Fibroblast of lung (primary cell): ENCODE measurements at regions not wholly inside any gene's neighbourhood (a gene's known extent, or its start where the extent isn't known, plus 50 kb on each side); places are given as distances from the start of the nearest gene placed in this dataset.

Source experiments
- DNase-seq, 2 donors: peaks; one replicate each; pipeline versions ENCODE4 v3.0.0 to v3.0.0-alpha.2; 2010; ENCODE audit warnings: low read depth in 2 of 2
- H2AFZ ChIP-seq: 2 replicates; pipeline ENCODE4 v1.5.1; 2012; ENCODE audit warnings: low read length, control low read depth, inconsistent platforms
- H3K27ac ChIP-seq: 2 replicates; pipeline ENCODE4 v1.5.1; 2011; ENCODE audit warnings: low read length, control low read depth; ENCODE audit not compliant: insufficient read depth
- H3K27me3 ChIP-seq: 2 replicates; pipeline ENCODE4 v1.5.1; 2011; ENCODE audit warnings: mild to moderate bottlenecking, low read length; ENCODE audit not compliant: control insufficient read depth, insufficient read depth
- H3K36me3 ChIP-seq: 2 replicates; pipeline ENCODE4 v1.5.1; 2011; ENCODE audit warnings: low read length; ENCODE audit not compliant: control insufficient read depth, insufficient read depth
- H3K4me1 ChIP-seq: 2 replicates; pipeline ENCODE4 v1.5.1; 2011; ENCODE audit warnings: low read length; ENCODE audit not compliant: control insufficient read depth, insufficient read depth; ENCODE audit errors: extremely low read depth
- H3K4me2 ChIP-seq: 2 replicates; pipeline ENCODE4 v1.5.1; 2011; ENCODE audit warnings: low read length, control low read depth; ENCODE audit not compliant: insufficient read depth; ENCODE audit errors: extremely low read depth
- H3K4me3 ChIP-seq, 4 experiments: fragments of 200-600 bp in 1 of 4; sonication (generic) in 1 of 4; replicated peaks in 1 of 4; 2 replicates each; pipeline ENCODE4 v1.5.1; 2011 to 2016; ENCODE audit warnings: low read length in 4 of 4, low read depth in 3 of 4, mild to moderate bottlenecking in 3 of 4, control low read depth in 2 of 4, inconsistent platforms in 1 of 4, mixed read lengths in 1 of 4; ENCODE audit not compliant: insufficient read depth in 1 of 4; ENCODE audit errors: control extremely low read depth in 1 of 4
- H3K79me2 ChIP-seq: 2 replicates; pipeline ENCODE4 v1.5.1; 2012; ENCODE audit warnings: mild to moderate bottlenecking, low read length, inconsistent platforms; ENCODE audit not compliant: control insufficient read depth, insufficient read depth
- H3K9ac ChIP-seq: 2 replicates; pipeline ENCODE4 v1.5.1; 2011; ENCODE audit warnings: mild to moderate bottlenecking, low read length, control low read depth; ENCODE audit not compliant: insufficient read depth
- H3K9me3 ChIP-seq: 2 replicates; pipeline ENCODE4 v1.5.1; 2012; ENCODE audit warnings: low read depth, low read length; ENCODE audit not compliant: control insufficient read depth, insufficient read depth
- H4K20me1 ChIP-seq: 2 replicates; pipeline ENCODE4 v1.5.1; 2011; ENCODE audit warnings: low read length; ENCODE audit not compliant: control insufficient read depth, insufficient read depth; ENCODE audit errors: extremely low read depth
- EZH2 ChIP-seq: IDR thresholded peaks from 2 replicates; pipeline ENCODE4 v1.5.1; 2012; ENCODE audit warnings: low read length, control low read depth, mild to moderate bottlenecking; ENCODE audit errors: missing control alignments
- TF ChIP-seq, protein P1 (sequence below), 2 donors: IDR thresholded peaks in 1 of 2; conservative IDR thresholded peaks in 1 of 2; 1 replicate in 1 of 2; 2 replicates in 1 of 2; pipeline ENCODE4 v1.5.1; 2011 to 2012; ENCODE audit warnings: low read length in 2 of 2, control low read depth in 1 of 2, inconsistent platforms in 1 of 2, low read depth in 1 of 2, mild to moderate bottlenecking in 1 of 2

GRCh38 chr4:138643827-138644226 is 371.8 kb upstream of the NOCT start:
- no peaks in the 10 kb centered on the region for H3K9me3 ChIP-seq
- no peaks in the 10 kb centered on the region for H3K79me2 ChIP-seq
- no peaks in the 10 kb centered on the region for H3K4me1 ChIP-seq
- no peak overlapping the region for H3K4me2 ChIP-seq
- TF ChIP-seq, protein P1, sequence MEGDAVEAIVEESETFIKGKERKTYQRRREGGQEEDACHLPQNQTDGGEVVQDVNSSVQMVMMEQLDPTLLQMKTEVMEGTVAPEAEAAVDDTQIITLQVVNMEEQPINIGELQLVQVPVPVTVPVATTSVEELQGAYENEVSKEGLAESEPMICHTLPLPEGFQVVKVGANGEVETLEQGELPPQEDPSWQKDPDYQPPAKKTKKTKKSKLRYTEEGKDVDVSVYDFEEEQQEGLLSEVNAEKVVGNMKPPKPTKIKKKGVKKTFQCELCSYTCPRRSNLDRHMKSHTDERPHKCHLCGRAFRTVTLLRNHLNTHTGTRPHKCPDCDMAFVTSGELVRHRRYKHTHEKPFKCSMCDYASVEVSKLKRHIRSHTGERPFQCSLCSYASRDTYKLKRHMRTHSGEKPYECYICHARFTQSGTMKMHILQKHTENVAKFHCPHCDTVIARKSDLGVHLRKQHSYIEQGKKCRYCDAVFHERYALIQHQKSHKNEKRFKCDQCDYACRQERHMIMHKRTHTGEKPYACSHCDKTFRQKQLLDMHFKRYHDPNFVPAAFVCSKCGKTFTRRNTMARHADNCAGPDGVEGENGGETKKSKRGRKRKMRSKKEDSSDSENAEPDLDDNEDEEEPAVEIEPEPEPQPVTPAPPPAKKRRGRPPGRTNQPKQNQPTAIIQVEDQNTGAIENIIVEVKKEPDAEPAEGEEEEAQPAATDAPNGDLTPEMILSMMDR (conservative IDR thresholded peaks at IDR 0.05 in 1 of 2, IDR thresholded peaks at IDR 0.05 in 1 of 2; ENCODE audit: low read depth in 1 of 2, low read length in 2 of 2) = no peak
- TF ChIP-seq EZH2 = no peak
- peak; percentile 15 to 25 for DNase-seq
- H3K36me3 ChIP-seq = no peaks in the 10 kb centered on the region
- no peaks in the 10 kb centered on the region for H4K20me1 ChIP-seq
- H3K4me3 ChIP-seq = no peak overlapping the region
- no peaks in the 10 kb centered on the region for H3K27me3 ChIP-seq
- H2AFZ ChIP-seq = no peak overlapping the region
- no peak overlapping the region for H3K9ac ChIP-seq
- no peak overlapping the region for H3K27ac ChIP-seq

- H4K20me1 ChIP-seq = no peaks in the 10 kb centered on the region
- no peaks in the 10 kb centered on the region for H3K79me2 ChIP-seq
- H3K27me3 ChIP-seq = no peaks in the 10 kb centered on the region
- TF ChIP-seq EZH2 = no peak
- TF ChIP-seq, protein P1 (conservative IDR thresholded peaks at IDR 0.05 in 1 of 2, IDR thresholded peaks at IDR 0.05 in 1 of 2; ENCODE audit: low read depth in 1 of 2, low read length in 2 of 2) = no peak
- H3K4me2 ChIP-seq = no peak overlapping the region
- H3K36me3 ChIP-seq = no peaks in the 10 kb centered on the region
- no peak overlapping the region for H2AFZ ChIP-seq
- H3K9ac ChIP-seq = no peak overlapping the region
- H3K27ac ChIP-seq = no peak overlapping the region
- no peaks in the 10 kb centered on the region for H3K4me1 ChIP-seq
- no peak overlapping the region for H3K4me3 ChIP-seq
- DNase-seq = peak; percentile 17 to 65
- H3K9me3 ChIP-seq = no peaks in the 10 kb centered on the region
These were observed 376.4 kb upstream of the NOCT start for GRCh38 chr4:138639018-138639741.

- DNase-seq = no peak
- no peaks in the 10 kb centered on the region for H3K4me1 ChIP-seq
- H3K79me2 ChIP-seq = no peaks in the 10 kb centered on the region
- H4K20me1 ChIP-seq = no peaks in the 10 kb centered on the region
- TF ChIP-seq EZH2 = no peak
- TF ChIP-seq, protein P1 (conservative IDR thresholded peaks at IDR 0.05 in 1 of 2, IDR thresholded peaks at IDR 0.05 in 1 of 2; ENCODE audit: low read depth in 1 of 2, low read length in 2 of 2) = no peak
- no peak overlapping the region for H2AFZ ChIP-seq
- no peak overlapping the region for H3K9ac ChIP-seq
- no peaks in the 10 kb centered on the region for H3K27me3 ChIP-seq
- H3K4me2 ChIP-seq = no peak overlapping the region
- no peak overlapping the region for H3K27ac ChIP-seq
- no peak overlapping the region for H3K4me3 ChIP-seq
- no peaks in the 10 kb centered on the region for H3K9me3 ChIP-seq
- H3K36me3 ChIP-seq = no peaks in the 10 kb centered on the region
These were observed 378.8 kb upstream of the NOCT start for GRCh38 chr4:138636781-138637180.
